GM18868 (cell line): ENCODE measurements at regions not wholly inside any gene's neighbourhood (a gene's known extent, or its start where the extent isn't known, plus 50 kb on each side); places are given as distances from the start of the nearest gene placed in this dataset.
"Not testable (repeated sequence)": the region's sequence is repeated elsewhere in the genome, so short reads cannot be mapped to it uniquely, and the experiment has no call there.

Experiments used
- ATAC-seq: cut with Tn5 transposase; IDR thresholded peaks from one replicate; pipeline ENCODE4 v1.9.1; 2021; ENCODE audit warnings: mild to moderate bottlenecking, moderate library complexity; ENCODE audit not compliant: unreplicated experiment

DNA sequence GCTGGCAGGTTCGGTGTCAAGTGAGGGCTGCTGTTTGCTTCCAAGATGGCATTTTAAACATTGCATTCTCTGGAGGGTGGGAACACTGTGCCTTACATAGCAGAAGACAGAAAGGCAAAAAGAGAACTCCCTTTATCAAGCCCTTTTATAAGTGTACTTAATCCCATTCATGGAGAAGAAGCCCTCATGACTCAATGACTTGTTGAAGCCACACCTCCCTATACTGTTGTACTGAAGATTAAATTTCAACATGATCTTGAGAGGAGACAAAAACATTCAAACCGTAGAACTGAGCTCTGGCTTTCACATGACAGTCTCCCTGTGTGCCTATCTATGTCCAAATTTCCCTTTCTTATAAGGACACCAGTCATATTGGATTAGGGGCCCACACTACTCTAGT, 443.4 kb upstream of the CDIN1 start:
- ATAC-seq, result no peak

DNA sequence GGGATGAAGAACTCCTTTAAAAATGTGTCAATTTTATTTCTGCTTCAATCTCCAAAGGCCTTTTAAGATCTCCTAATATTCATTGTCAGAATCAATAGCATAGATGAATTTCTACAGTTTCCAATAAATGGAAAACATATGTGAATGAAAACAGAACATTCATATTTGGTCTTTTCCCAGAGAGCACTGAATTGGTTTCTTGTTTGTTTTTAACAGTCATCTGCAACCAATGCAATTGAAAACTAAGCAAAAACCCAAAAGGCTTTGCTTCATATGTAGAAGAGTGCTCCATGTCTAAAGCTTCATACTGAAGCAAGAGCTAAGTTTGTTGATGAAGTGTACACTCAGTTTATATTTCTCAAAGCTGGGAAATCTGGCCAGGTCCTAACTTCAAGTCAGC, 426.5 kb upstream of the CDIN1 start:
- no peak for ATAC-seq

DNA sequence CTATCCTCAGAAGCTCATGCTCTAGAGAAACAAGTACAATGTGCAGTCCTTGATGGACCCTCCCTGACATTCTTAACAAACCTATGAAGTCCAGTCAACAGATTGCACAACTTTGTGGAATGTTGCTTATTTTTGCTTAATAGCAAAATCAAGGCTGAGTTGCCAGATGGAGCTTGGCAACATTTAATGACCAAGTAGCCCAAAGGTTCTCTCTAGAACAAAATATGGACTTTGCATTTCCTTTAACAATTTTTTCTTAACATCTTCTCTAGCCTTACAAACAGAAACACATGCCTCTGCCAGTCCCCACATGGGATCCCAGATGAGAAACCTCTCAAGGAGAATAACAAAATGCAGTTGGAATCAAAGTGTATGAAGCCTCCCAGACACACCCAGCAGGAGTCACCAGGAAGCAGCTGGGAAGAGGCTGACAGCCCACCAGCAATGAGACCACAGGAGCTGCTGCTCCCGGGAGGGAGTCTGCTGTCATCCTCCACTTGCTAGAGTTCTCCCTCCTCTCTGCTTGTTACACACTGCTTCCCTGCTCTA, 422.5 kb upstream of the CDIN1 start:
- no peak for ATAC-seq

DNA sequence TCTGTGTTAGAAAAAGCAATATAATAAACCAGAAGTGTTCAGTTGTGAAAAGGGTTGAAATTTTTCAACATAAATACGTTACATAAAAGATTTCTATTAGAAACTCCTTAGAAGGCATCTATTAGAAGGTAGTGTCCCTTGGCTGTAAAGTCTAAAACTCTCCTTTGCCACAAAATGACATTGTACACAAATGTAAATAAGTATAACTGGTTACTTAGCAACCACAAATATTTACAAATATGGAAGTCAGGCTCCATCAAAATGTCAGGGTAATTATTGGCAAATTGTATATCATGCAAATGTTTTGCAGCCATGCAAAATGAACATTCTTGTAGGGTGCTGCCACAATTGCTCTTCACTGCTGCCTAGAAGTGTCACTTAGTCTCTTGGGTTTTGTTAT, 419.1 kb upstream of the CDIN1 start:
- ATAC-seq, result no peak

DNA sequence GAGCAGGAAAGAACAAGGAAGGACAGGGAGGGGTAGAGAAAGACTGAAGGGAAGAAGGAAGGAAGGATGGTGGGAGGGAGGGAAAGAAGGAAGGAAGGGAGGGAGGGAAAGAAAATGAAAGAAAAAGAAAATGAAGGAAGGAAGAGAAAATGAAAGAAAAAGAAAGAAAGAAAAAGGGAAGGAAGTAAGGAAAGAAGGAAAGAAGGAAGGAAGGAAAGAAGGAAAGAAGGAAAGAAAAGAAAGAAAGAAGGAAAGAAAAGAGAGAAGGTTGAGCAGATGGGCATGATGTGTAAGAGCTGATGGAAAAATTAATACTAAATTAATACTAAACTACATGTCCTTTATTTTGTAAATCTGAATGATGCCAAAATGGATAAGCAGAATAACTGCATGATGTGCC, 418.3 kb upstream of the CDIN1 start:
- no peak for ATAC-seq

DNA sequence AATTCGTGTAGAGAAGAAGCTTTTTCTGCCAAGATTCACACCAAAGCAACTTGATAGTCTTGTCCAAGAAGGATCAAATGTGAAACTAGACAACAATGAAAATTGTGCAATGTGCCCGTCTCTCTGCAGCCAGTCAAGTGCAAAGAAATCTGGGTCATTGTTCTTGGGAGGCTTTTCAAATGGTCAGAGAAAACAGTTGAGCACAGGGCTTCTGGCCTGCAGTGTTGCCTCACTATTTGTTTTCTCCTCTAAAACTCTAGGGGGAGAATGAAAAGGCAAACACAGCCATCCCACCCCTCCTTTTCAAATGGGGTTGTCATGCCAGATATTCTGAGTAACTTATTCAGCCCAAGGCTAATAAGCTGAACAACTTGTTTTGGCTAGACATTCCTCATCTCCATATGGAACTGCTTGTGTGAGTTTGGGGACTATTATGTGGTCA, 417.6 kb upstream of the CDIN1 start:
- no peak for ATAC-seq

DNA sequence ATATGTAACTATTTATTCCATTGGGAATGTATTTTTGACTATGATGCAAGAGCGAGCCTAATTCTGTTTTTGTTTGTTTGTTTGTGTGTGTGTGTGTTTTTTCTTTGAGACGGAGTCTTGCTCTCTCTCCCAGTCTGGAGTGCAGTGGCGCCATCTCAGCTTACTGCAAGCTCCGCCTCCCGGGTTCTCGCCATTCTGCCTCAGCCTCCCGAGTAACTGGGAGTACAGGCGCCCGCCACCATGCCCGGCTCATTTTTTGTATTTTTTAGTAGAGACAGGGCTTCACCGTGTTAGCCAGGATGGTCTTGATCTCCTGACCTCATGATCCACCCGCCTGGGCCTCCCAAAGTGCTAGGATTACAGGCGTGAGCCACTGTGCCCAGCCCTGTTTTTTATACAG, 415.4 kb upstream of the CDIN1 start:
- ATAC-seq, result not testable (repeated sequence)

DNA sequence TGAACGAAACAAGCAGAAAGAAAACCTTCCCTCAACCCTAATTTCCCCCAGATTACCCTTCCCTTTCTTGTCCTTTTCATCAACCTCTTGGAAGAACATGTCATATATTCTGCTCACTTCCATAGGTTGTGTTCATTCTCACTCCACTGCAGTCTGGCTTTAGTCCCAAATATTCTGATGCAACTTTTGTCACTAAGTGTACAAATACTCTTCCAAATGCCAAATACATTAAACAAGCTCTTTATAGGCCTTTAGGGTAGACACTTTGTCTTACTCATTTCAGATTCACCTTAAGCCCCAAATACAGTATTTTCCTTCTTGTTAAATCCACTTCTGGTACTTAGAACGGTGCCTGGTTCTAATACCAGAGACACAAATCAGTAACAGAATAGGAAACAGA, 406.5 kb upstream of the CDIN1 start:
- ATAC-seq, result no peak

DNA sequence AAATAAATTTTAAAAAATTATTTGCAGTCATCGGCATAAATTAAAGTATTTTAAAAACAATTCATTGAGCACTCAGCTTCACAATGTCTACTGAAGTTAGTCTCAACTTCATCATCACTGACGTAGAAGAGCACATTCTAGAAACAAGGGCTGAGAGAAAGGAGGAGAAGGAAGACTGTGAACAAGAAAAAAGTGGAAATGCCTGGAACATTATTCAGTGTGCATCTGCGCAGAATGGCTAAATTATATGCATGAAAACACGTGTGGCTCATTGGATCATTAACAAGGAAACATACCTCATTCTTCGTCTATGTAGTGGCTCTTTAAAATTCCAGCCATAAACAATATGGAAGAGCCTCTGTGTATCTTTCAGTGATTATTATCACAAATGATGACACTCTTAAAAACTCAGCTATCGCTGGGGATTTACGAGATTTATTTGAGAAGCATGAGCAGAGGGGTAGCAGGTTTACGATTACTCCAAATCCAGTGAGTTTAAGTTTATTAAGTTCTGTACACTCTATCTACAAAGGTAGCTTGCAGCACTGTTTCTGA, 404.2 kb upstream of the CDIN1 start:
- no peak for ATAC-seq

DNA sequence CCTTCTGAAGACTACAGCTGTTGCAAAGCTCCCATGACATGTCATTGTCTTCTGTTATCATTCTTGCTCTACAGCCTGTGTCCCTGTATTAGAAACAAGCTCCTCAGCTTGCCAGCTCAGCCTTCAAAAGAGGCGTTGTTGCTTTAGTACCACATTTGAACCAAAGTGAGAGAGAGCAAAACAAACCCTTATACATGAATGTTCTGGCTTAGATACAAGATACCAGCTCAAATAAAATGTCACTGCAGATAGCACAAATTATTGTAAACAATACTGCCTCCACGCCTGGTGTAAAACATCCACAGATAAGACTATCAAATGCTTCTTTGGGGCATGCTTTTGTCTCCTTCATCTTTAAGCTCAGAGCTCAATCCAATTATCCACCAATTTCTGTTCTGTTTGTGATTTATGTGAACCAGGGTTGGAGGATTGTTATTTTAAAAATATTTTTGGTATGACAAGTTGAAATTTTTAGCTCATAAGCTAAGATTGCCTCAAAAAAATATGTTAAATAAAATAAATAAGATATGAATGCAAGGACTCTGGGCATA, 403.6 kb upstream of the CDIN1 start:
- no peak for ATAC-seq

DNA sequence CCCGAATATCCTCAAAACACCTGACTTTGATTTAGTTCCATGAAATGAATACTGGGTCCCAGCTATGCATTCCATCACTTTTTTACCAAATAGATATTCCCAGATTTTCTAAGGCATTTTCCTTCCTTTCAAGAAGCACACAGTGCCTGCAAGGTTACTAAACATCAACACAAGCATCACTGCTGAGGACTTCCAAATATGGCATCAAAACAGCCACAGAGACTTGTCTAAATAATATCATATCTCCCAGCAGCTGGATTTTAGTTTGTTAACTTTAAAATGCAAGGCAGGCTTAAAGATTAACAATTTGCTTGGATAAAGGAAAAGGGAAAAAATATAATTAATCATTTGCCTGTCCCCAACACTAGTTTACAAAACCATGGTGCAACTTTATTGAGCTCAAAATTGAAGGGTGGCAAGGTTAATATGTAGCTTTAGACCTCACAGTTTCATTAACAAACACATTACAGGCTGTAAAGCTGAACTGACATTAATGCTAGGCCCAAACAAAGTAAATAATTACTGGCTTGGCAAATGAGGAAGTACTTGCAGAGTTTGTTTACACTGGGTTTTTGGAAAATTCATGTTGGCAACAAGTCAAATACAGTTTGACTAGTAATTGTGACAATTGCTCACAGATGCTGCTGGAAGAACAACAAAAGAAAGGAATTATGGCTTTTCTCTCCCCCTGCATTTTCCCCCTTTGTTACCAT, 401.7 kb upstream of the CDIN1 start:
- no peak for ATAC-seq

DNA sequence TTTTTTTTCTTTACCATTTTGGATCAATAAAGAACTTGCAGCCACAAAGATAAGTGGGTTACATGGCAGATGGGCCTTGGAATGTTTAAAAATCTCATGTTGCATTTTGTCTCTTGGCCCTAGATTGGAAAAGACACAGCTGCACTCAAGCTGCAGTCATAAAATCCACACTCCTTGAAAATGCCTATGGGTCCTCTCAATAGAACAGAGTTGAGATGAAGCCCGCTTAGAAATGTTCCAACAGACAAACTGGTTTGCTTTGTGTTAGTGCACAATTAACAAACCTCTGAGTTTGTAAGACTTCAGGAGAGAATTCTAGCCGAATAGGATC, 401.2 kb upstream of the CDIN1 start:
- no peak for ATAC-seq

DNA sequence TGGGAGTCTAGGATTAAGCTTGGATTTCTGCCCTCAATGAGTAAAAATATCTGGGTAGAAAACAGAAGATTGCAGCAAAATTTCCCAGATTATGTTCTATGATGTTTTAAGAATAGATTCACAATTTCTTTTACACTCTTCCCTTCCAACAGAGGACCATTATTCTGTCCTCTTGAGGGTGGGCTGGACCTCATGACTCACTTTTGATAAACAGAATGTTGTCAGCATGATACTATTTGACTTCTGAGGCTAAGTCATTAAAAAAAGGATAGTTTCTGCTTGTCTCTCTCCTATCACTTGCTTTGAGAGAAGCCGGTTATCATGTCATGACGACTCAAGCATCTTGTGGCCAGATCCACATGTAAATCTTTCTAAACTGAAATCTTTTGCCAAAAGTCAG, 396.2 kb upstream of the CDIN1 start:
- no peak for ATAC-seq

DNA sequence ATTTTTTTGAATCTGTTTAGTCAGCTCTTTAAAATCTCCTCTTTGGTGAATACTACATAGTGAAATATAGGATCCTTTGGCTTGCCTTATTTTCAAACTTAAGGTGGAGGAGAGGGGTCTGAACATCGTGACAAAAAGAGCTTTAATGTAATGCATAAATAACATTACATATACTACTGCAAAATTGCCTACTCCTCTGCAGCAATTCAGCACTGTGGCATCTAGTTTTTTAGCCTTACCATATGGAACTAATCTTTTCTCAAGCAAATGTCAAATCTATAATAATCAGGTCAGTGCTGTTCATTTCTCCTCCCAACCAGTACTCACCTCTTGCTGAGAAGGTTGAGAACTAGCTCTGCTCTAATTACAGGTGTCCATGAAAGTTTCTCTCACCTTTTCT, 394.0 kb upstream of the CDIN1 start:
- no peak for ATAC-seq

DNA sequence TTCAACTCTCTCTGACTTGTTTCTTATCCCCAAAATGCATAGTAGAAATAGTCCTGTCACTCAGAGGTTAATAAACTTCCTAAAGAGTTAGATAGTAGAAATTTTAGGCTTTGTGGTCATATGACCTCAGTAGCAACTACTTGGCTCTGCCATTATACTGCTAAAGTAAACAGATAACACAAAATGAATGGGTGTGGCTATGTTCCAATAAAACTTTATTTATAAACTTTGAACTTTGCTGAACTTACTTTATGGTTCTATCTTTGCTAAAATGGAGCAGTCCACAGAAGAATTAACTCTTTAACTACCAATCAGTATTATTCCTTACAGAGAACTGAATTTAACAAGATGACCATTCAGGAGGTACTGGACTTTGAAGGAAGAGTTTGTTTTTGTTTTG, 393.6 kb upstream of the CDIN1 start:
- ATAC-seq, result no peak

DNA sequence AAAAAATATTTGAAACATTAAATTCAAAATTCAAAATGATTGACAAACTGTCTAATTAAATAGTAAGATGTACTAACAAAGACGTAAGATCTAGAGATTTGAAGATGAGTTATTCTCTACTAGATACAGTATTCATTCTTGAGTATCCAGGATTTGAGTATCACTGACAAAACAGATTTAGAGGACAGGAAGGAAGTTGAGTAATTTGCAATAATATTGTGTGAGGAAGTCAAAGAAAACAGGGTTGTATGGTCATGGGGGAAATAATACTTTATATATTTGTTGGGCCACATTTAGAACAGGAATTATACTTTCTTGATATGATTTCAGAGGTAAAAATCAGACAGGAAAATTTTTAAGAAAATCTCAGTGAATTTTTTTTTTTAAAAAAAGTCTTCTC, 393.1 kb upstream of the CDIN1 start:
- no peak for ATAC-seq

DNA sequence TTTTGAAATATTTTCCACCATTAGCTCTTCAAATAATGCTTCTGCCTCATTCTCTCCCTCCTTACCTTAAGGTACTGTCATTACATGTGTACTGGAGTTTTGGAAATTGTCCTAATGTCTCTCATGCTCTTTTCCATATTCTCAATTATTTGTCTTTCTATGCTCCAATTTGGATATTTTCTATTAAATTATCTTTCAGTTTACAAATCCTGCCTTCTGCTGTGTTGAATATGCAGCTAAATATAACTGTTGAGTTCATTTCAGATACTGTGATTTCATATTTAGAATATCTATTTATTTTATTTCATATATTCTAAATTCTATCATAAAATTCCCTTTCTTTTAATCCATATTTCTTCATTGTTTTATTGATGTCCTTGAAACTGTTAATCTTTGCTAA, 388.0 kb upstream of the CDIN1 start:
- ATAC-seq, result no peak

DNA sequence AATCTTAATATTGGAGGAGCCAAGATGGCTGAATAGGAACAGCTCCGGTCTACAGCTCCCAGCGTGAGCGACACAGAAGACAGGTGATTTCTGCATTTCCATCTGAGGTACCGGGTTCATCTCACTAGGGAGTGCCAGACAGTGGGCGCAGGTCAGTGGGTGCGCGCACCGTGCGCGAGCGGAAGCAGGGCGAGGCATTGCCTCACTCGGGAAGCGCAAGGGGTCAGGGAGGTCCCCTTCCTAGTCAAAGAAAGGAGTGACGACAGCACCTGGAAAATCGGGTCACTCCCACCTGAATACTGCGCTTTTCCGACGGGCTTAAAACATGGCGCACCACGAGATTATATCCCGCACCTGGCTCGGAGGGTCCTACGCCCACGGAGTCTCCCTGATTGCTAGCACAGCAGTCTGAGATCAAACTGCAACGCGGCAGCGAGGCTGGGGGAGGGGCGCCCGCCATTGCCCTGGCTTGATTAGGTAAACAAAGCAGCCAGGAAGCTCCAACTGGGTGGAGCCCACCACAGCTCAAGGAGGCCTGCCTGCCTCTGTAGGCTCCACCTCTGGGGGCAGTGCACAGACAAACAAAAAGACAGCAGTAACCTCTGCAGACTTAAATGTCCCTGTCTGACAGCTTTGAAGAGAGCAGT, 383.9 kb upstream of the CDIN1 start:
- not testable (repeated sequence) for ATAC-seq

DNA sequence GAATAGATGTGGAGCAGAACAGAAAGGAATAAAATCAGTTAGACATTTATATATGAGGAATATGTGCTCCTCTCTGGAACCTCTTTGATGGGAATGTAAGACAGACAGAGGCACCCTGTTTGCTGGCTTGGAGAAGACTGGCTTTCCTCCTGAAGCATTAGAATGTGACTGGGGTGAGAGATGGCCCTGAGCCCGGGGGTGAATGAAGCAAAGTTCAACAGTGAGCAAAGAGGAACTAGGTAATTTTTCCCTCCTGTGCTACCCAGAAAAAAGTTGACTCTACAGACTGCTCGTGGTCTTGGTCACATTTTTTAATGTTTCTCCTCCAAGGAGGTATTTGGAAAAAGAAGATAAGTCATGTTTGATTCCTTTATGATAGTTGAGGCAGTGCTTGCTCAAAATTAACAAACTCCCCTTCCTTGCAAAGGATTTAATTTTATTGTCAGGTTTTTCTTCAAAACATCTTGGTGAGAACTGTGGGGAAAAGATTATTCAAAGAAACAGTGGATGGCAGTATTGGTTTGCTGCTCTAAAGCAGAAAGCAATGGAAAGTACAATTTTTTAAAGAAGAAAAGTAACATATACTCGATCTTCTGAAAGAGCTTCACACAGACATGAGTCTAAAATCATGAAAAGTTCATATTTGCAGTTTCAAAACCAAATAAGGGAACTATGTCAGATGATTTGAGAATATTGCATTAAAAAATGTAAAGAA, 370.4 kb upstream of the CDIN1 start:
- no peak for ATAC-seq

DNA sequence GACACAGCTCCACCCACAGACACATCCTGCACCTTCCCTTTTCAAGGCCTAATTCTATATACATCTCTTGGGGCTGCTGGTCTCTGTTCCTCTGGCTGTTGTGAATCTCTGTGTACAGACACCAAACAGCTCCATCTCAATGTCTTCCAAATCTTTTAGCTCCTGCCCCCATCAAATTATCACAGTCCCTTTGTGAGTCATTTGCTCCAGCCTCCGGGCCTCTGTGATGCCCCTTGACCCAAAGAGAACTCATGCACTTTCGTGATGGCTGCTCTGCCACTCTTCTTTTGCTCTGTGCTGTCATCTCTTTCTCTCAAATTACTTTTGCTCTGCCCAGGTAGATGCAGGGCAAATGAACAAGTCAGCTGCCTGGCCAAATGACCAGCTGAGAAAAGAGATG, 369.0 kb upstream of the CDIN1 start:
- no peak for ATAC-seq

DNA sequence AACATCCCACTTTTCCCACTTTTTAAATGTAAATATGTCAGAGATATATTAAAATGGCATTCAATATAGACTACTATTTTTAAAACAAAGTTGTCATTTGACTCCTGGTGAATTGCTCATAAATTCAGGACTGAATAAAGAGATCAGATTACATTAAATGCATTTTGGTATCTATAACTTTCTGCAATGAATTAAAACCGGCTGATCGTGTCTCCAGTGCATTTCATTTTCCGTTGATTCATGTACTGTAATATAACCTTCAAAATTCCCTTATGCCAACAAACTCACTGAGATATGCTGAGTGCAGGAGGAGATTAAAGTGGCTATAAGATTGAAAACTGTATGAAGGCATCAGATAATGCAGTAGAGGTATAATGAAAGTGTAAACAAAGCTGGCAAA, 361.1 kb upstream of the CDIN1 start:
- ATAC-seq, result no peak
